ENCODE measurements at regions not wholly inside any gene's neighbourhood (a gene's known extent, or its start where the extent isn't known, plus 50 kb on each side); places are given as distances from the start of the nearest gene placed in this dataset.

- TF ChIP-seq POU5F1 (IDR thresholded peaks at IDR 0.05; ENCODE audit: low read depth, low read length) = no peak
- no peak for TF ChIP-seq ATF3 (IDR thresholded peaks at IDR 0.05; ENCODE audit: insufficient read depth, low read depth, low read length)
Observed at GRCh38 chr4:148843625-148844024, 401.4 kb upstream of the NR3C2 start (continued).

Measured in H1 (cell line).